NCI-H128 (cell line): ENCODE measurements at regions not wholly inside any gene's neighbourhood (a gene's known extent, or its start where the extent isn't known, plus 50 kb on each side); places are given as distances from the start of the nearest gene placed in this dataset.

ENCODE experiments used
- DNase-seq: peaks from one replicate; lab custom pipeline; 2025; ENCODE audit not compliant: unreplicated experiment; lab: John Stamatoyannopoulos, UW

DNA sequence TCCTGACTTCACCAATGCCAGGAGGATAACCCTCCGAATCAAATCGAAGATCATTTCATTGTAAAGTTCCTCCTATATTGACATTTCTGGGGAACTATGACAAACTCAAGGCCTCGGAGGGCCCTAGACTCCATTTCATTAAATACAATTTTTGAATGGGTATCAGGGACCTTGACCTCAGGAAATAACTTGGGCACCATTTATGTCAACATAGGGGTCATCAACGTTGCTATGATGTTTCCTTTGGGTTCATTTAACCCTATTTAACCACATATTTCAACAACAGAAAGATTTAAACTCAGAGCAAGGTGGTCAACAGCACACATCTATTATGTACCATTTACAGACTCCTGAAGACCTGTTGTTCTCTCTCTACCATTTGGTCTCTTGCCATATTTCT, 395.1 kb downstream of the TRIML1 start:
- no peak for DNase-seq

GRCh38 chr4:188534917-188535316, 395.7 kb downstream of the TRIML1 start:
- no peak for DNase-seq

GRCh38 chr4:188536826-188537225, 397.6 kb downstream of the TRIML1 start:
- DNase-seq: no peak

GRCh38 chr4:188550296-188550695, 411.1 kb downstream of the TRIML1 start:
- no peak for DNase-seq

DNA sequence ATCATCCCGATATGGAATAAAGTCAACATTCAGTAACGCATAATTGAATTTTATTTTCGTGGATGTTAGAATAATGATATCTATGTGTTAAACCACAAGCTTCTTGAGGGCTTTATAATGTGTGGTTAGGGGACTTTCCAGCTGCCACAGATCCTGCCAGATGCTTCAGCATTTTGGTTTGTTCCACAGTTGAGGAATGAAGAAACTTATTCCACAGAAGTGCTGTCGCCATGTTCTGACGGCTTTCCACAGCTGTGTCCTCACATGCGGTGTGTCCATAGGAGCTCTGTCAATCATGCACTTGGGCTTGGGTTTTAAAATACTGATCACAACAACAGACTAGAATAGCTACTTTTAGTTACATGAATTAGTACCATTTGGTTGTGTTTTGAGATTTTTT, 411.9 kb downstream of the TRIML1 start:
- no peak for DNase-seq

DNA sequence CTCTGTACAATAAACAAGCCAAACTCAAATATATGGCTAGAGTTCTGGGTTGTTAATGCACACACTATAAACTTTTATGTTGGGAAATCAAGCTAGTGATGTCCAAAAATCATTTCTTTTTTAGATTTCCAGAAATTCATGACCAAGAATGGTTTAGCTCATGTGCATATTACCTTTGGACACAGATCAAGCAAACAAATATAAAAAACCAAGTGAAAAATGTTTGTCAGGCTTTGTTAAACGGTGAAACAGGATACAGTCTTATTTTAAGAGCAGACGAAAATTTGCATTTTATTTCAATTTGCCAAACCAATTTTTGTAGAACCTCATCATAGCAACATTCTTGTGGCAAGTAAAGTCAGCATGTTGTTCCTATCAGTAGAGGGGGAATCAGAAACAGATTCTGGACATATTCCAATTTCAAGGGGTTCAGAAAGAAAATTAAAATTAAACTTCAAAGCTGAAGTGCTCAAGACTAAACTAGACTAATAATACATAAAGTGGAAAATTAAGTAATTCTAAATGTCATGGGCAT, 413.6 kb downstream of the TRIML1 start:
- no peak for DNase-seq

DNA sequence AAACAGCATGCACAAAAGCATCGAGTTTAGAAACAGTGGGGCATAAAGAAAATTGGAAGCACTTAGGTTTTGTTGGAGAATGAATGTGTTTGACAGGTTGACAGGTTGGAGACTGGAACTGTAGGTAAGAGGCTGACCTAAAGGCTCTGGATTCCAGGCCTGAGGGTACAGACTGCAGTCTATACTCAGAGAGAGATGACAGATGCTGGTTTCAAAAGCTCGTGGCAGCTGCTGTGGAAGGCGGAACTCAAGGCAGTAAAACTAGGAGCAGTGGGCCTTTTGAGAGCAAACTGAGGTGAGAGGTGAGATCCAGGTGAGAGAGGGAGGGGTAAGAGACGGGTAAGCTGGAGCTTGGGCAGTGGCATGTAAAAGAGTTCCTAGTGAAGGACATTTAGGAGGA, 415.2 kb downstream of the TRIML1 start:
- DNase-seq: no peak

DNA sequence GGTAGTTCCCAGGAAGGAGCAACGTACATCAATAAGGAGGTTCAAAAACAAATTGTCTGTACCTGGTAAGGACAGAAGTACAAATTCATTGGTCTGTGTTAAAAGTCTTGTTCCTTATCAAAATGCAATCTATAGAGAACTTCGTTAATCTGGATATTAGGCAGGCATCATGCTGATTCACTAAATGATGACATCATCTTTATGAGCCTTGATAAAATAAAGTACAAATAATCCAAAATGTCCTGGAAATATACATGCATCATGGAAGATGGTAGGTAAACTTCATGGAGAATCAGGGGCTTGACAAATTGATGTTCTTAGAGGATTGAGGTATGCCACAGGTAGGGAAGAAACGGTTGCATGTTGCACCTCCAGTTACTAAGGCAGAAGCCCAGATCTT, 433.9 kb downstream of the TRIML1 start:
- DNase-seq: no peak

GRCh38 chr4:188578657-188579056, 439.4 kb downstream of the TRIML1 start:
- no peak for DNase-seq

DNA sequence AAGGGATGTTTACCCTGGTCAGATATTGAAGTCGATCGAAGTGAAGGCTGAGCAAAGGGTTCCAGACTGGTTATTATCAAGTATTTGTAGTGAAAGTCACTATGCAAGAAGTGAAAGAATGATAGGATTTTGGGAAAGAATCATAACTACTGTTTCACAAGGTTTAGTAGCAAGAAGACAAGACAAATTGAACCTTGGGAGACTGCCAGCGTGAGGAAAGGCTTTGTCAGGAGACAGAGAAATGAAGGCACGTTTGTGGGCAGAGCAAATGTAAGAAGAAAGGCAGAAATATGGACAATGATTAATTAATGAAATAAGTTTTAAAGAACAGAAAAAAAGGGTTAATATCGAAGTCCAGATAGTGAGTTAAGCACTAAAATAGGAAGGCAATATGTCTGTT, 456.8 kb downstream of the TRIML1 start:
- no peak for DNase-seq

DNA sequence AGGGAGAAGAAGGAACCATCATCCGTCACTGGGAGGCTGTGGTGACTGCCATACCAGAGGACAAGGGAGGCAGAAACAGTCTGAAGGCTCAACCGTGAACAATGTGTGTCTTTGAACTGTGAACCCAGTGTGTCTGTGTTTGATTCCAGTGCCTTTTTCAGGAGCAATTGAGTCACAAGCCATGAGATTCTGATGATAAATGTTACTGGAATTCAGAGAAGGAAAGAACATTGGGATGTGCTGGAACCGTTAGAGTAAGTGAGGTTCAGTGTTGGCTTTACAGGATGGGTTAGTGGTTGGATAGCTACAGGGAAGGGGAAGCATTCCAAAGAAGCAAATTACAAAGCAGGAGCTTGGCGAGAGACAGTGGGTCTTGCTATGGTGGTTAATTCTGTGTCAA, 464.4 kb downstream of the TRIML1 start:
- no peak for DNase-seq

DNA sequence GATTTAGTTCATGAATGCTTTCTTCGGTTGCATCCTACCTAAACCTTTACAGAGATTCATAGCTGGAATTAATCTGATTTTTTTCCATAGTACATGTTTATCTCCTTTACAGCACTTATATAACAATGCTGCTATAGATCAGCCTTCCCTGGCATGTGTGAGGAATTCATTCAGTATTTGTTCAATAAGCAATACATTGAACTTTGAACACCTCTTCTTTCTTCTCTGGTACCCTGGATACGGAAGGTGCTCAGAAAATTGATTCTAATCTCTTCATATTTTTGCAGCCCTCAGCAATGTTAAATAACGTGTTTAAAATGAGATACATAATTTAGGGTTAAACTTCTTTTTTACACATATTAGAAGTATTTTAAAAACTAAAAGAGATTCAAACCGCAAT, 467.4 kb downstream of the TRIML1 start:
- no peak for DNase-seq

- DNase-seq: no peak
Observed at GRCh38 chr4:188611143-188611542, 471.9 kb downstream of the TRIML1 start.

DNA sequence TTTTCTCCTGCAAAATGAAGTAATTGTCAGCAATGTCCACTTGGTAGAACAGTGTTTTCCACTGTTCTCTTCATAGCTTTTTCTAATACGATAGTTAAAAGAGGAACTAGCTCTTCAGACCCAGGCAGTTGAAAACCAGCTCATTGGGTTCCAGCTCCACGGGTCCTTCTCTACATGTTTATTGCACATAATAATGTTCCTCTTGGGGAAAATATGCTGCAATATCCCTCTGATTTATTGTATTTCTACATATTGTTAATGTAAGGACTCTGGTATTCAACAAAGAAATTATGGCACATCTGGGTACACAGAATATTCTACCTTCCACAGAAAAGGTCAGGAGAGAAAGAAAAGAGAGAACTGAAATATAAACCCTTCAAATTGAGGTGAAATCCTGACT, 473.4 kb downstream of the TRIML1 start:
- DNase-seq: no peak

DNA sequence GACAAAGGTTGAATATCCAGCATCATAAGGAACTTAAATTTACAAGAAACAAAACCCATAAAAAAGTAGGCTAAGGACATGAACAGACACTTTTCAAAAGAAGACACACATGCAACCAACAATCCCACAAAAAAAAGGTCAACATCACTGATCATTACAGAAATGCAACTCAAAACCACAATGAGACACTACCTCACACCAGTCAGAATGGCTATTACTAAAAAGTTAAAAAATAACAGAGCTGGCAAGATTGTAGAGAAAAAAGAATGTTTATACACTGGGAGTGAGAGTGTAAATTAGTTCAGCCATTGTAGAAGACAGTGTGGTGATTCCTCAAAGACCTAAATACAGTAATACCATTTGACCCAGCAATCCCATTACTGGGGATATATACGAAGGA, 474.7 kb downstream of the TRIML1 start:
- DNase-seq: no peak

DNA sequence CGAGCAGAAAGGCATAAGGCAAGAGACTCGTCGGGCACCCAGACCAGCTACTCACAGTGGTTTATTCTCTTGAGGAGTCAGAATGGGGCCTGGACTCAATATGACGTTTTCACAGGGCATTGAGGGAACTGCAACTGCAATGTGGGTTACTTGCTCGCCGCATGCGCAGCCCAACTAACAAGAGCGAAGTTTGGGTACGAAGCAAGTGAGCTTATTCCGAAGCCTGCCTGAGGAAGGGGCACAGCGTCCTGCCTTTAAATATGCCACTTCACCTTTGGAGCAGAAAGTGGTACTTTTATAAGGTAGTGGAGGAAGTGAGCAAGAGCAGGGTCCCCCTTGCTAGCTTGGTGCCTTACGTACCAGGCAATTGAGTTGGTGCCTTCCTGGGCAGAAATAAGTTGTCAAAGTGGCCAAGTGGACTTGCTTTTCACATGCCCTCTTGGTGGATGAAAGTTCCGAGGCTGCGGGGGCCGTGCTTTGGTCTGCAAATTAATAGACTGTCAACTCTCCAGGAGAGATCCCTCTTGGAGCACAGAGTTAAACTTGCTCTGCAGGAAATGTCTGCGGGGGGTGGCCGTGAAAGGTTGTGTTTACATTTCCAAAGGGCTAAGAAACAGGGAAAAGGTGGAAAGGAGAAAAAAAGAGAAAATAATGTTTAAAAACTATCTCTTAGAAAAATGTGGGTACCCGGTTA, 480.4 kb downstream of the TRIML1 start:
- no peak for DNase-seq

DNA sequence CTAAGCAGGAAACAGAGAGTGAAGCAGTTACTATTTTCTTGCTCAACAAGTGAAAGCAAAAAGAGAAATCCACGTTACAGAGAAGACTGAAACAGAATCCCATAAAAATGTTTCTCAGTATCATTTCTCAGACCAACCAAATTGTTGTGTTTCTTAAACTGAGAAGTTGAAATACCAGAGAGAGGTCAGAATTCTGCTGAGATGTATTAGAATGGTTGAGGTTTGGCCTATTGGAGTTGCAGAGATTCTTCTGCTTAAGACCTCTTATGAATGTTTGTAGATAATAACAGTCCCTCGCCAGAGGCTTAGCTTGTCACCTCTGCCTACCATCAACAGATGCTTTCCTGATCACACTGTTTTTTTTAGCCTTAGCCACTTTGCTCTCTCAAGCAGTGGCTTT, 481.4 kb downstream of the TRIML1 start:
- DNase-seq: no peak

DNA sequence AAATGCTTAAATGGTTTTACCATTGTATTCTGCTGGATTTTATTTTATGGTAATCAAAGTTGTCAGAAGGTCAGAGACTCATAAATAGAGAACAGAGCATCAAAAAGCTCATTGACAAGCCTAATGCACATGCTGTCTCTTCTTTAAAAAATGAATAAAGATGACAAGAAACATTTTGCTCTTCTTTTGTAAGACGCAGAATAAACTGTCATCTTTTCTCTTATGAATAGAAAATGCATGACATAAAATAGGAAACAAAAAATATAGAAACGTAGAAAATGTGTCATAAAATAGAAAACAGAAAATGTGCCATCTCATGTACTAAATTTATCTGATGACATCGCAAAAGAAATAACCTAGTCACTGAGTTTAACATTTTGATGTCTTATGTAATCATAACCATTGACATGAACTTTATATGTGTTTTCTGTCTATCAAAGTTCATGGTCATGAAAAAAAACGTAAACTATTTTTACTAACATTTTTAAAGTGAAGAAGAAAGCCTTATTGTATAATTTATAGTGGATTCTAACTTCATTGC, 484.1 kb downstream of the TRIML1 start:
- DNase-seq: no peak

DNA sequence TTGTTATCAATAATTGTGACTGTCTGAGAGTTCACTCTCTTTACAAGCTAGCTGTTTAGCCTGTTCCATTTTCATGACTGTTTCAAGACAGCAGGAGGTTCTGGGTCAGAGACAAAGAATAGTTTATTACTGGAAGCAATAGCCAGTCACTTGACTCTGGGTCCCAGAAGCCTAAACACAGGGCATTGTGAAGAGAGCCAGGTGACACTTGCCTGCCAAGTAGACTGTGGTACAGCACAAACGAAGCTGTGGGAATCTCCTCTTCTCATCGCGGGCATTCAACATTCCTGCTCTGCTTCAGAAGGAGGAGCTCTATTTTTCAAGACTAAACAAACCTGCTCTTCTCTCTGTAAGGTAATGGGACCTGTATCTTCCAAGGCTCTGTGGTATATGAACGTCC, 485.1 kb downstream of the TRIML1 start:
- DNase-seq: no peak

DNA sequence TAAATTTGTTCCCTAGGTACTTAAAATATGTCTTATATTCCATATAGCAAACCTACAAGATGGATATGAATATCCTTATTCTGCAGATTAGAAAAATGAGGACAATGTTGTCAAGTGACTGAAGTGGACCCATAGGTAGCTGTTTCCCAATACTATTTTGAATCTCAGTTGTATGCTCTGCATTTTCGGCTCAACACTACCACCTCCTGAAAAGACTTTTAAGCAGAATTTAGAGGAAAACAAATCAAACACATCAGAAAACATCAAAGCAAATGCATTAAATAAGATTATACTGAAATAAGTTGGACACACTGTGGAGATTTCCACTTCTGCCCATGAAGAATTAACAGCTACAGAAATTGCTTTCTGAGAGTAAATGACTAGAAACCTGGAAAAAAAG, 488.7 kb downstream of the TRIML1 start:
- DNase-seq: no peak

- DNase-seq: no peak
Observed at GRCh38 chr4:188639479-188640100, 500.3 kb downstream of the TRIML1 start.

- no peak for DNase-seq
Observed at GRCh38 chr4:188647820-188648370, 508.7 kb downstream of the TRIML1 start.
